HepG2 (cell line): ENCODE measurements at regions not wholly inside any gene's neighbourhood (a gene's known extent, or its start where the extent isn't known, plus 50 kb on each side); places are given as distances from the start of the nearest gene placed in this dataset.

Source experiments
- ATAC-seq: fragments of 200-7000 bp; cut with Tn5 transposase; 3 replicates; pipeline ENCODE4 v1.9.1; 2020; ENCODE audit warnings: mild to moderate bottlenecking, moderate library complexity
- BruUV-seq: library from RNA; stranded (reverse); fragments of 400-500 nt; replicated peaks from 2 replicates; lab custom pipeline; 2021; lab: Mats Ljungman, UMichigan
- CTCF ChIA-PET: fragments of 300-600 bp; formaldehyde crosslinking; extraction: SDS; loops from one replicate; lab custom pipeline; 2021; ENCODE audit warnings: low total read pairs, inconsistent platforms, low intra/inter-chr PET ratio; lab: Yijun Ruan, JAX
- POLR2A ChIA-PET: fragments of 350-600 bp; sonication (Branson Sonifier 250); formaldehyde crosslinking; loops from one replicate; lab custom pipeline; 2020; ENCODE audit warnings: antibody characterized with exemption, inconsistent platforms; lab: Yijun Ruan, JAX
- DNase-seq: peaks from one replicate; pipeline ENCODE4 v3.0.0-alpha.2; 2015; ENCODE audit warnings: low spot score
- FAIRE-seq: peaks from 3 replicates; lab custom pipeline; 2011; peaks lifted over from hg19 to GRCh38; lab: Jason Lieb, UNC
- H2AFZ ChIP-seq: one replicate; pipeline ENCODE4 v1.6.1; 2011; ENCODE audit warnings: low read length, inconsistent platforms
- H3K27ac ChIP-seq: fragments of 300-600 bp; 3 replicates; pipeline ENCODE4 v1.8.0; 2011; ENCODE audit warnings: mixed run types, mild to moderate bottlenecking, mixed read lengths, low read length, inconsistent platforms; ENCODE audit not compliant: insufficient read depth; ENCODE audit errors: extremely low read length
- H3K27me3 ChIP-seq, 2 experiments: fragments of 200-600 bp in 1 of 2; 2 replicates in 1 of 2; 3 replicates in 1 of 2; pipeline versions ENCODE4 v1.6.0 to v1.8.0; 2011; ENCODE audit warnings: low read length in 2 of 2, mild to moderate bottlenecking in 2 of 2, moderate library complexity in 2 of 2, inconsistent platforms in 1 of 2; ENCODE audit not compliant: insufficient read depth in 2 of 2, control insufficient read depth in 1 of 2
- H3K36me3 ChIP-seq, 2 experiments: fragments of 200-600 bp in 1 of 2; replicated peaks in 1 of 2; 2 replicates in 1 of 2; 3 replicates in 1 of 2; pipeline versions ENCODE4 v1.5.1 to v1.8.0; 2011; ENCODE audit warnings: low read length in 2 of 2, inconsistent platforms in 1 of 2; ENCODE audit not compliant: insufficient read depth in 2 of 2, control insufficient read depth in 1 of 2
- H3K4me1 ChIP-seq: 2 replicates; pipeline ENCODE4 v1.5.1; 2012; ENCODE audit warnings: low read length, inconsistent platforms; ENCODE audit not compliant: insufficient read depth
- H3K4me2 ChIP-seq: 2 replicates; pipeline ENCODE4 v1.6.0; 2011; ENCODE audit warnings: low read depth, low read length, inconsistent platforms
- H3K4me3 ChIP-seq, 3 experiments: fragments of 200-600 bp in 1 of 3; sonication (generic), shearing (Covaris generic) in 1 of 3; replicated peaks in 1 of 3; 2 replicates each; pipeline ENCODE4 v1.5.1; 2011 to 2016; ENCODE audit warnings: low read length in 3 of 3, inconsistent platforms in 2 of 3, low read depth in 2 of 3, mild to moderate bottlenecking in 2 of 3, control low read depth in 1 of 3, mixed read lengths in 1 of 3; ENCODE audit not compliant: insufficient read depth in 1 of 3
- H3K79me2 ChIP-seq: one replicate; pipeline ENCODE4 v1.6.1; 2011; ENCODE audit warnings: low read length, inconsistent platforms; ENCODE audit not compliant: insufficient read depth
- H3K9ac ChIP-seq: 2 replicates; pipeline ENCODE4 v1.6.0; 2011; ENCODE audit warnings: mild to moderate bottlenecking, low read depth, low read length, inconsistent platforms; ENCODE audit not compliant: insufficient read depth
- H3K9me3 ChIP-seq: 2 replicates; pipeline ENCODE4 v1.5.1; 2012; ENCODE audit warnings: mild to moderate bottlenecking, low read length
- H4K20me1 ChIP-seq: 2 replicates; pipeline ENCODE4 v1.6.0; 2011; ENCODE audit warnings: inconsistent platforms, mild to moderate bottlenecking, low read length, moderate library complexity; ENCODE audit not compliant: insufficient read depth
- ARNT ChIP-seq: fragments of 450-650 bp; IDR thresholded peaks from 2 replicates; pipeline ENCODE4 v1.6.1; 2017
- FIP1L1 ChIP-seq: fragments of 200-400 bp; formaldehyde crosslinking; IDR thresholded peaks from 2 replicates; pipeline ENCODE4 v1.6.1; 2018; ENCODE audit warnings: low read depth, mild to moderate bottlenecking, low read length, moderate library complexity, borderline replicate concordance; ENCODE audit not compliant: insufficient read depth
- FOXP1 ChIP-seq, 2 experiments: fragments of 450-650 bp in 1 of 2; IDR thresholded peaks; 2 replicates each; pipeline ENCODE4 v1.6.1; 2017 to 2018; ENCODE audit warnings: antibody characterized with exemption in 1 of 2
- KAT8 ChIP-seq: IDR thresholded peaks from 2 replicates; pipeline ENCODE4 v1.6.1; 2016; ENCODE audit warnings: missing genetic modification reagents, missing compliant biosample characterization
- KDM1A ChIP-seq: IDR thresholded peaks from 2 replicates; pipeline ENCODE4 v1.6.1; 2016; ENCODE audit warnings: missing compliant biosample characterization
- KDM5B ChIP-seq: sonication (generic); formaldehyde crosslinking; IDR thresholded peaks from 2 replicates; pipeline ENCODE4 v1.4.0; 2020; ENCODE audit warnings: missing genetic modification reagents, mild to moderate bottlenecking, borderline replicate concordance
- MEIS2 ChIP-seq: sonication (generic); formaldehyde crosslinking; IDR thresholded peaks from 2 replicates; pipeline ENCODE4 v1.9.0; 2021; ENCODE audit warnings: mild to moderate bottlenecking, missing genetic modification reagents
- ZNF501 ChIP-seq: sonication (generic); formaldehyde crosslinking; IDR thresholded peaks from 2 replicates; pipeline ENCODE4 v1.5.1; 2020; ENCODE audit warnings: mild to moderate bottlenecking, moderate library complexity, missing genetic modification reagents
- ZNF720 ChIP-seq: sonication (generic); formaldehyde crosslinking; IDR thresholded peaks from 2 replicates; pipeline ENCODE4 v1.4.0; 2020; ENCODE audit warnings: missing genetic modification reagents
- WGBS: methylation state at CpG from one replicate; pipeline ENCODE4 v1.1.6; 2017; ENCODE audit warnings: low lambda C conversion rate; 5-methylcytosine and 5-hydroxymethylcytosine counted together
- in situ Hi-C: cut with HindIII; loops from 2 replicates; pipeline ENCODE4 v1.10.0; 2017; ENCODE audit warnings: low pct_unique_long_range_greater_than_20kb; ENCODE audit not compliant: extremely low pct_ligation_motif_present
- intact Hi-C: fragments of 100-400 bp; cut with micrococcal nuclease; formaldehyde crosslinking; loops from one replicate; pipeline ENCODE4 v1.10.0; 2022; ENCODE audit not compliant: unreplicated experiment
- TF ChIP-seq, protein P1 (sequence below): sonication (generic); formaldehyde crosslinking; IDR thresholded peaks from 2 replicates; pipeline ENCODE4 v1.4.0; 2020; ENCODE audit warnings: missing genetic modification reagents
- TF ChIP-seq, protein P2 (sequence below): sonication (generic); formaldehyde crosslinking; IDR thresholded peaks from 2 replicates; pipeline ENCODE4 v1.4.0; 2020; ENCODE audit warnings: missing genetic modification reagents, borderline replicate concordance
- TF ChIP-seq, protein P3 (sequence below): sonication (generic); formaldehyde crosslinking; IDR thresholded peaks from 2 replicates; pipeline ENCODE4 v1.4.0; 2020; ENCODE audit warnings: missing genetic modification reagents
- TF ChIP-seq, protein P4 (sequence below): IDR thresholded peaks from 2 replicates; pipeline ENCODE4 v1.6.1; 2016; ENCODE audit warnings: mild to moderate bottlenecking

DNA sequence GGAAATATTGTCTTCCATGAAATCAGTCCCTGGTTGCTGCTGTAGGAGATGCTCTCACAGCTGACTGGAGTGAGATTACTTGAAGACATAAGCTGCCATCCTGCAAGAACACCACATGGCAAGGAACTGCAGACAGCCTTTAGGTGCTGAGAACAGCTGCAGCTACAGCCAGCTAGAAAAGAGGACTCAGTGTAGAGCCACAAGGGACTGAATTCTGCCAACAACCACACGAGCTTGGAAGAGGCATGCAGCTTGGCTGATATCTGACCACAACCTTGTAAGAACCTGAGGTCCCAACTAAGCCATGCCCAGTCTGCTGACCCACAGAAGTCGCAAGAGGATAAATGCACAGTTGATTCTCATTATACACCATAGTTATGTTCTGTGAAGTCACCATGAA is 181.8 kb upstream of the ARL4C start (continued):
- TF ChIP-seq, protein P1, sequence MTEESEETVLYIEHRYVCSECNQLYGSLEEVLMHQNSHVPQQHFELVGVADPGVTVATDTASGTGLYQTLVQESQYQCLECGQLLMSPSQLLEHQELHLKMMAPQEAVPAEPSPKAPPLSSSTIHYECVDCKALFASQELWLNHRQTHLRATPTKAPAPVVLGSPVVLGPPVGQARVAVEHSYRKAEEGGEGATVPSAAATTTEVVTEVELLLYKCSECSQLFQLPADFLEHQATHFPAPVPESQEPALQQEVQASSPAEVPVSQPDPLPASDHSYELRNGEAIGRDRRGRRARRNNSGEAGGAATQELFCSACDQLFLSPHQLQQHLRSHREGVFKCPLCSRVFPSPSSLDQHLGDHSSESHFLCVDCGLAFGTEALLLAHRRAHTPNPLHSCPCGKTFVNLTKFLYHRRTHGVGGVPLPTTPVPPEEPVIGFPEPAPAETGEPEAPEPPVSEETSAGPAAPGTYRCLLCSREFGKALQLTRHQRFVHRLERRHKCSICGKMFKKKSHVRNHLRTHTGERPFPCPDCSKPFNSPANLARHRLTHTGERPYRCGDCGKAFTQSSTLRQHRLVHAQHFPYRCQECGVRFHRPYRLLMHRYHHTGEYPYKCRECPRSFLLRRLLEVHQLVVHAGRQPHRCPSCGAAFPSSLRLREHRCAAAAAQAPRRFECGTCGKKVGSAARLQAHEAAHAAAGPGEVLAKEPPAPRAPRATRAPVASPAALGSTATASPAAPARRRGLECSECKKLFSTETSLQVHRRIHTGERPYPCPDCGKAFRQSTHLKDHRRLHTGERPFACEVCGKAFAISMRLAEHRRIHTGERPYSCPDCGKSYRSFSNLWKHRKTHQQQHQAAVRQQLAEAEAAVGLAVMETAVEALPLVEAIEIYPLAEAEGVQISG (CRISPR knock-in tag) = 0 out of 2 replicates have a peak, but pooled peaks have one; percentile 7
- no peak for TF ChIP-seq KDM1A (CRISPR knock-in tag)

DNA sequence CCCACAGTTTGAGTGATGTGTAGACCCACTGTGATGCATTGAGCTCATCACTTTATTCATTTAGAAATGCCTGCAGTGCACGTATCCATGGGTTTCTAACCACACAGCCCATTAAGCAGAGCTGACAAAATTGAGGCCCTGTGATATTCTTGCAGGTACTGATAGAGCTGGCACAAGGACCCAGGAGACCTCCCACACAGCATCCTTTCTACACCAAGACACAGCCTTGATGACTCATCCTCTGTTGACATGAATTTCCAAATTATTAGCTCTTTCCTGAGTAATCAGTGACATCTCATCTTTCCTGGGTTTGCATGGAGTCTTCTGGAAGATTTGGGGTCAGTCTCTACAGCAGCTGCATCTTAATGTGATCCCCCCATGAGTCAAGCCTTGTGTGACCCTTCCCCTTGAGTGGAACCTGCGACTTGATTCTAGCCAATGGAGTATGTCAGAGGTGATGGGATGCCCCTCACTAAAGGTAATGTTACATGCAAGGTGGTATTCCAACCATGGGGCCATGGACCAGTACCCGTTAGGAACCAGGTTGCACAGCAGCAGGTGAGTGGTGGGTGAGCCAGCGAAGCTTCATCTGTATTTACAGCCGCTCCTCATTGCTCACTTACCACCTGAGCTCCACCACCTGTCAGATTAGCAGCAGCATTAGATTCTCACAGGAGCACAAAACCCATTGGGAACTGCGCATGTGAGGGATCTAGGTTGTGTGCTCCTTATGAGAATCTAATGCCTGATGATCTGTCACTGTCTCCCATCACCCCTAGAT is 181.1 kb upstream of the ARL4C start:
- BruUV-seq = no TSS peak
- Histone ChIP-seq H2AFZ (no peak overlapping the region), H3K9ac (no peak overlapping the region), H3K4me1 (peaks cover 100% of the 10 kb centered on the region), H4K20me1 (no peaks in the 10 kb centered on the region), H3K27ac (peak overlapping the region; percentile 94), H3K4me3 (no peak overlapping the region), H3K27me3 (no peaks in the 10 kb centered on the region), H3K4me2 (no peak overlapping the region), H3K9me3 (no peaks in the 10 kb centered on the region), H3K79me2 (no peaks in the 10 kb centered on the region), H3K36me3 (no peaks in the 10 kb centered on the region)
- in situ Hi-C loops = no loop called here
- CTCF ChIA-PET = no interaction called here
- WGBS = 84% methylated on average over 6 of the region's 6 CpGs
- ATAC-seq (no peak), FAIRE-seq (no peak), DNase-seq (peak; percentile 46)
- POLR2A ChIA-PET = interaction anchor here (0.9 to 11.7 kb wide), 14 partner anchors 8 to 323 kb away, joined by 3 to 484 read pairs (median 6); no protein-coding TSS in a partner anchor
- intact Hi-C loops = loop anchor here (2.0 to 5.0 kb wide), 3 partner anchors 15 to 274 kb away; partner anchors contain the start of gene SH3BP4
- no peak for TF ChIP-seq ZNF720 (CRISPR knock-in tag)
- TF ChIP-seq, protein P2, sequence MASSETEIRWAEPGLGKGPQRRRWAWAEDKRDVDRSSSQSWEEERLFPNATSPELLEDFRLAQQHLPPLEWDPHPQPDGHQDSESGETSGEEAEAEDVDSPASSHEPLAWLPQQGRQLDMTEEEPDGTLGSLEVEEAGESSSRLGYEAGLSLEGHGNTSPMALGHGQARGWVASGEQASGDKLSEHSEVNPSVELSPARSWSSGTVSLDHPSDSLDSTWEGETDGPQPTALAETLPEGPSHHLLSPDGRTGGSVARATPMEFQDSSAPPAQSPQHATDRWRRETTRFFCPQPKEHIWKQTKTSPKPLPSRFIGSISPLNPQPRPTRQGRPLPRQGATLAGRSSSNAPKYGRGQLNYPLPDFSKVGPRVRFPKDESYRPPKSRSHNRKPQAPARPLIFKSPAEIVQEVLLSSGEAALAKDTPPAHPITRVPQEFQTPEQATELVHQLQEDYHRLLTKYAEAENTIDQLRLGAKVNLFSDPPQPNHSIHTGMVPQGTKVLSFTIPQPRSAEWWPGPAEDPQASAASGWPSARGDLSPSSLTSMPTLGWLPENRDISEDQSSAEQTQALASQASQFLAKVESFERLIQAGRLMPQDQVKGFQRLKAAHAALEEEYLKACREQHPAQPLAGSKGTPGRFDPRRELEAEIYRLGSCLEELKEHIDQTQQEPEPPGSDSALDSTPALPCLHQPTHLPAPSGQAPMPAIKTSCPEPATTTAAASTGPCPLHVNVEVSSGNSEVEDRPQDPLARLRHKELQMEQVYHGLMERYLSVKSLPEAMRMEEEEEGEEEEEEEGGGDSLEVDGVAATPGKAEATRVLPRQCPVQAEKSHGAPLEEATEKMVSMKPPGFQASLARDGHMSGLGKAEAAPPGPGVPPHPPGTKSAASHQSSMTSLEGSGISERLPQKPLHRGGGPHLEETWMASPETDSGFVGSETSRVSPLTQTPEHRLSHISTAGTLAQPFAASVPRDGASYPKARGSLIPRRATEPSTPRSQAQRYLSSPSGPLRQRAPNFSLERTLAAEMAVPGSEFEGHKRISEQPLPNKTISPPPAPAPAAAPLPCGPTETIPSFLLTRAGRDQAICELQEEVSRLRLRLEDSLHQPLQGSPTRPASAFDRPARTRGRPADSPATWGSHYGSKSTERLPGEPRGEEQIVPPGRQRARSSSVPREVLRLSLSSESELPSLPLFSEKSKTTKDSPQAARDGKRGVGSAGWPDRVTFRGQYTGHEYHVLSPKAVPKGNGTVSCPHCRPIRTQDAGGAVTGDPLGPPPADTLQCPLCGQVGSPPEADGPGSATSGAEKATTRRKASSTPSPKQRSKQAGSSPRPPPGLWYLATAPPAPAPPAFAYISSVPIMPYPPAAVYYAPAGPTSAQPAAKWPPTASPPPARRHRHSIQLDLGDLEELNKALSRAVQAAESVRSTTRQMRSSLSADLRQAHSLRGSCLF (CRISPR knock-in tag) = no peak
- TF ChIP-seq FIP1L1 = no peak
- no peak for TF ChIP-seq KAT8 (CRISPR knock-in tag)
- TF ChIP-seq KDM5B (CRISPR knock-in tag) = no peak
- TF ChIP-seq ARNT = no peak
- TF ChIP-seq FOXP1 (IDR thresholded peaks at IDR 0.05) = no peak
- 0 out of 2 replicates have a peak, but pooled peaks have one; percentile 44 for TF ChIP-seq FOXP1 (CRISPR knock-in tag; IDR thresholded peaks at IDR 0.05)
- TF ChIP-seq, protein P3, sequence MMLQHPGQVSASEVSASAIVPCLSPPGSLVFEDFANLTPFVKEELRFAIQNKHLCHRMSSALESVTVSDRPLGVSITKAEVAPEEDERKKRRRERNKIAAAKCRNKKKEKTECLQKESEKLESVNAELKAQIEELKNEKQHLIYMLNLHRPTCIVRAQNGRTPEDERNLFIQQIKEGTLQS (CRISPR knock-in tag) = peak; percentile 89
- TF ChIP-seq, protein P4, sequence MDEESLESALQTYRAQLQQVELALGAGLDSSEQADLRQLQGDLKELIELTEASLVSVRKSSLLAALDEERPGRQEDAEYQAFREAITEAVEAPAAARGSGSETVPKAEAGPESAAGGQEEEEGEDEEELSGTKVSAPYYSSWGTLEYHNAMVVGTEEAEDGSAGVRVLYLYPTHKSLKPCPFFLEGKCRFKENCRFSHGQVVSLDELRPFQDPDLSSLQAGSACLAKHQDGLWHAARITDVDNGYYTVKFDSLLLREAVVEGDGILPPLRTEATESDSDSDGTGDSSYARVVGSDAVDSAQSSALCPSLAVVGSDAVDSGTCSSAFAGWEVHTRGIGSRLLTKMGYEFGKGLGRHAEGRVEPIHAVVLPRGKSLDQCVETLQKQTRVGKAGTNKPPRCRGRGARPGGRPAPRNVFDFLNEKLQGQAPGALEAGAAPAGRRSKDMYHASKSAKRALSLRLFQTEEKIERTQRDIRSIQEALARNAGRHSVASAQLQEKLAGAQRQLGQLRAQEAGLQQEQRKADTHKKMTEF (CRISPR knock-in tag) = peak; percentile 21; the same call in 1 of the 2 replicates
- TF ChIP-seq MEIS2 = no peak
- TF ChIP-seq ZNF501 (CRISPR knock-in tag) = no peak
